PC-9 (cell line): ENCODE measurements at regions not wholly inside any gene's neighbourhood (a gene's known extent, or its start where the extent isn't known, plus 50 kb on each side); places are given as distances from the start of the nearest gene placed in this dataset.

Source experiments
- BruUV-seq: library from RNA; stranded (reverse); fragments of 400-500 nt; replicated peaks from 2 replicates; lab custom pipeline; 2021; lab: Mats Ljungman, UMichigan
- CTCF ChIA-PET: fragments of 300-600 bp; sonication (Branson Sonifier 250); formaldehyde crosslinking; loops from one replicate; lab custom pipeline; 2022; ENCODE audit warnings: antibody characterized with exemption; lab: Charles Lee
- POLR2A ChIA-PET: fragments of 300-600 bp; sonication (Branson Sonifier 250); formaldehyde crosslinking; loops from one replicate; lab custom pipeline; 2022; ENCODE audit warnings: antibody characterized with exemption; ENCODE audit not compliant: unreplicated experiment; lab: Charles Lee
- DNase-seq, 2 experiments: peaks; one replicate each; pipeline versions ENCODE4 v3.0.0 to v3.0.0-alpha.2; 2015 to 2022; ENCODE audit warnings: mixed read lengths in 1 of 2
- H2AFZ ChIP-seq: fragments of 200-600 bp; sonication (generic); 2 replicates; pipeline ENCODE4 v1.8.1; 2017; ENCODE audit warnings: antibody characterized with exemption
- H3F3A ChIP-seq: fragments of 200-600 bp; sonication (generic); 2 replicates; pipeline ENCODE4 v1.8.1; 2017; ENCODE audit warnings: antibody characterized with exemption, mild to moderate bottlenecking, low read depth; ENCODE audit not compliant: insufficient read depth
- H3K27ac ChIP-seq: fragments of 200-600 bp; sonication (generic); 2 replicates; pipeline ENCODE4 v1.6.1; 2016; ENCODE audit warnings: mixed run types
- H3K27me3 ChIP-seq: fragments of 200-600 bp; sonication (generic); 2 replicates; pipeline ENCODE4 v1.6.1; 2016; ENCODE audit warnings: low read depth, mixed run types; ENCODE audit not compliant: insufficient read depth
- H3K36me3 ChIP-seq: fragments of 200-600 bp; sonication (generic); 2 replicates; pipeline ENCODE4 v1.6.1; 2016; ENCODE audit warnings: low read depth, mixed run types
- H3K4me1 ChIP-seq: fragments of 200-600 bp; sonication (generic); replicated peaks from 2 replicates; pipeline ENCODE4 v1.6.1; 2016; ENCODE audit warnings: mixed run types; ENCODE audit not compliant: insufficient read depth
- H3K4me2 ChIP-seq: fragments of 200-600 bp; sonication (generic); 2 replicates; pipeline ENCODE4 v1.6.1; 2017; ENCODE audit warnings: mixed run types
- H3K4me3 ChIP-seq: fragments of 200-600 bp; sonication (generic); 2 replicates; pipeline ENCODE4 v1.6.1; 2016; ENCODE audit warnings: mixed run types
- H3K79me2 ChIP-seq: fragments of 200-600 bp; sonication (generic); 2 replicates; pipeline ENCODE4 v1.6.1; 2017; ENCODE audit warnings: low read depth, mixed run types
- H3K9me2 ChIP-seq: fragments of 200-600 bp; sonication (generic); 2 replicates; pipeline ENCODE4 v1.8.1; 2017; ENCODE audit warnings: mild to moderate bottlenecking; ENCODE audit not compliant: insufficient read depth
- H3K9me3 ChIP-seq: fragments of 200-600 bp; sonication (generic); 2 replicates; pipeline ENCODE4 v1.8.1; 2016; ENCODE audit warnings: low read depth; ENCODE audit not compliant: insufficient read depth
- H4K20me1 ChIP-seq: fragments of 200-600 bp; sonication (generic); 2 replicates; pipeline ENCODE4 v1.8.1; 2017; ENCODE audit not compliant: insufficient read depth
- CTCF ChIP-seq: fragments of 200-600 bp; sonication (generic); conservative IDR thresholded peaks from 2 replicates; pipeline ENCODE4 v1.6.1; 2017; ENCODE audit warnings: mixed run types, antibody characterized with exemption, mild to moderate bottlenecking, moderate library complexity
- EZH2 ChIP-seq: fragments of 200-600 bp; sonication (generic); IDR thresholded peaks from 2 replicates; pipeline ENCODE4 v1.8.0; 2017; ENCODE audit warnings: antibody characterized with exemption, low read depth
- intact Hi-C: fragments of 100-400 bp; cut with micrococcal nuclease; formaldehyde crosslinking; loops from one replicate; pipeline ENCODE4 v1.10.0; 2022; ENCODE audit not compliant: unreplicated experiment

- Histone ChIP-seq H4K20me1 (no peaks in the 10 kb centered on the region; the same call in 1 of the 2 replicates), H3K27me3 (peaks cover 100% of the 10 kb centered on the region), H3K4me2 (no peak overlapping the region), H2AFZ (no peak overlapping the region), H3K9me2 (no peaks in the 10 kb centered on the region), H3K27ac (no peak overlapping the region), H3K4me3 (no peak overlapping the region), H3K4me1 (no peaks in the 10 kb centered on the region), H3K36me3 (no peaks in the 10 kb centered on the region), H3K9me3 (no peaks in the 10 kb centered on the region), H3K79me2 (no peaks in the 10 kb centered on the region), H3F3A (no peaks in the 10 kb centered on the region)
- DNase-seq = no peak
- ChIA-PET POLR2A (no interaction called here), CTCF (no interaction called here)
- no TSS peak for BruUV-seq
- no peak for TF ChIP-seq EZH2
- TF ChIP-seq CTCF = no peak
- intact Hi-C loops = no loop called here
These were observed 341.4 kb downstream of the FOXL1 start for GRCh38 chr16:86919578-86920305.

- Histone ChIP-seq H3K9me2 (no peaks in the 10 kb centered on the region), H3K27me3 (peaks cover 100% of the 10 kb centered on the region), H2AFZ (no peak overlapping the region), H3K9me3 (no peaks in the 10 kb centered on the region), H4K20me1 (no peaks in the 10 kb centered on the region; the same call in 1 of the 2 replicates), H3K4me2 (no peak overlapping the region), H3K4me1 (no peaks in the 10 kb centered on the region), H3K79me2 (no peaks in the 10 kb centered on the region), H3K36me3 (no peaks in the 10 kb centered on the region), H3K4me3 (no peak overlapping the region), H3K27ac (no peak overlapping the region), H3F3A (no peaks in the 10 kb centered on the region)
- ChIA-PET POLR2A (no interaction called here), CTCF (no interaction called here)
- no TSS peak for BruUV-seq
- intact Hi-C loops = no loop called here
- TF ChIP-seq EZH2 = no peak
- TF ChIP-seq CTCF = no peak
- DNase-seq = no peak
These were observed 342.9 kb downstream of the FOXL1 start for GRCh38 chr16:86921289-86921688.

GRCh38 chr16:86922311-86922710, 344.0 kb downstream of the FOXL1 start:
- no peak overlapping the region for H3K4me3 ChIP-seq
- no peaks in the 10 kb centered on the region for H4K20me1 ChIP-seq
- no peak for DNase-seq
- CTCF ChIA-PET = no interaction called here
- TF ChIP-seq CTCF = no peak
- no peak for TF ChIP-seq EZH2
- H3K4me1 ChIP-seq = no peaks in the 10 kb centered on the region
- no peaks in the 10 kb centered on the region for H3K36me3 ChIP-seq
- H3K4me2 ChIP-seq = no peak overlapping the region
- peaks cover 100% of the 10 kb centered on the region for H3K27me3 ChIP-seq
- H3K27ac ChIP-seq = no peak overlapping the region
- H2AFZ ChIP-seq = no peak overlapping the region
- H3K9me3 ChIP-seq = no peaks in the 10 kb centered on the region
- H3F3A ChIP-seq = no peaks in the 10 kb centered on the region
- no peaks in the 10 kb centered on the region for H3K79me2 ChIP-seq
- no TSS peak for BruUV-seq
- H3K9me2 ChIP-seq = no peaks in the 10 kb centered on the region
- POLR2A ChIA-PET = no interaction called here
- intact Hi-C loops = no loop called here
